GM12875 (cell line): ENCODE measurements at regions not wholly inside any gene's neighbourhood (a gene's known extent, or its start where the extent isn't known, plus 50 kb on each side); places are given as distances from the start of the nearest gene placed in this dataset.
"Not testable (repeated sequence)": the region's sequence is repeated elsewhere in the genome, so short reads cannot be mapped to it uniquely, and the experiment has no call there.

Experiments
- H3K4me3 ChIP-seq: one replicate; pipeline ENCODE4 v1.5.1; 2011; ENCODE audit warnings: low read depth, low read length, control low read depth
- TF ChIP-seq, protein P1 (sequence below): IDR thresholded peaks from 2 replicates; pipeline ENCODE4 v1.5.1; 2011; ENCODE audit warnings: low read depth, mild to moderate bottlenecking, control low read depth, inconsistent platforms, low read length, moderate library complexity, borderline replicate concordance; ENCODE audit not compliant: insufficient read depth

DNA sequence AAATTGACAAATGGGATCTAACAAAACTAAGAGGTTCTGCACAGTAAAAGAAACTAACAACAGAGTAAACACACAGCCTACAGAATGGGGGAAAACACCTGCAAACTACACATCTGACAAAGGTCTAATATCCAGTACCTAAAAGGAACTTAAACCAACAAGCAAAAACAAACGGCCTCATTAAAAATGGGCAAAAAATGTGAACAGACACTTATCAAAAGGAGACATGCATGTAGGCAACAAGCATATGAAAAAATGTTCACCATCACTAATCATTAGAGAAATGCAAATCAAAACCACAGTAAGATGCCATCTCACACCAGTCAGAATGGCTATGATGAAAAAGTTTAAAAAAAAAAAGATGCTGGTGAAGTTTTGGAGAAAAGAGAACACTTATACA lies 197.4 kb downstream of the KBTBD2 start:
- TF ChIP-seq, protein P1, sequence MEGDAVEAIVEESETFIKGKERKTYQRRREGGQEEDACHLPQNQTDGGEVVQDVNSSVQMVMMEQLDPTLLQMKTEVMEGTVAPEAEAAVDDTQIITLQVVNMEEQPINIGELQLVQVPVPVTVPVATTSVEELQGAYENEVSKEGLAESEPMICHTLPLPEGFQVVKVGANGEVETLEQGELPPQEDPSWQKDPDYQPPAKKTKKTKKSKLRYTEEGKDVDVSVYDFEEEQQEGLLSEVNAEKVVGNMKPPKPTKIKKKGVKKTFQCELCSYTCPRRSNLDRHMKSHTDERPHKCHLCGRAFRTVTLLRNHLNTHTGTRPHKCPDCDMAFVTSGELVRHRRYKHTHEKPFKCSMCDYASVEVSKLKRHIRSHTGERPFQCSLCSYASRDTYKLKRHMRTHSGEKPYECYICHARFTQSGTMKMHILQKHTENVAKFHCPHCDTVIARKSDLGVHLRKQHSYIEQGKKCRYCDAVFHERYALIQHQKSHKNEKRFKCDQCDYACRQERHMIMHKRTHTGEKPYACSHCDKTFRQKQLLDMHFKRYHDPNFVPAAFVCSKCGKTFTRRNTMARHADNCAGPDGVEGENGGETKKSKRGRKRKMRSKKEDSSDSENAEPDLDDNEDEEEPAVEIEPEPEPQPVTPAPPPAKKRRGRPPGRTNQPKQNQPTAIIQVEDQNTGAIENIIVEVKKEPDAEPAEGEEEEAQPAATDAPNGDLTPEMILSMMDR = no peak
- H3K4me3 ChIP-seq = no peak overlapping the region

DNA sequence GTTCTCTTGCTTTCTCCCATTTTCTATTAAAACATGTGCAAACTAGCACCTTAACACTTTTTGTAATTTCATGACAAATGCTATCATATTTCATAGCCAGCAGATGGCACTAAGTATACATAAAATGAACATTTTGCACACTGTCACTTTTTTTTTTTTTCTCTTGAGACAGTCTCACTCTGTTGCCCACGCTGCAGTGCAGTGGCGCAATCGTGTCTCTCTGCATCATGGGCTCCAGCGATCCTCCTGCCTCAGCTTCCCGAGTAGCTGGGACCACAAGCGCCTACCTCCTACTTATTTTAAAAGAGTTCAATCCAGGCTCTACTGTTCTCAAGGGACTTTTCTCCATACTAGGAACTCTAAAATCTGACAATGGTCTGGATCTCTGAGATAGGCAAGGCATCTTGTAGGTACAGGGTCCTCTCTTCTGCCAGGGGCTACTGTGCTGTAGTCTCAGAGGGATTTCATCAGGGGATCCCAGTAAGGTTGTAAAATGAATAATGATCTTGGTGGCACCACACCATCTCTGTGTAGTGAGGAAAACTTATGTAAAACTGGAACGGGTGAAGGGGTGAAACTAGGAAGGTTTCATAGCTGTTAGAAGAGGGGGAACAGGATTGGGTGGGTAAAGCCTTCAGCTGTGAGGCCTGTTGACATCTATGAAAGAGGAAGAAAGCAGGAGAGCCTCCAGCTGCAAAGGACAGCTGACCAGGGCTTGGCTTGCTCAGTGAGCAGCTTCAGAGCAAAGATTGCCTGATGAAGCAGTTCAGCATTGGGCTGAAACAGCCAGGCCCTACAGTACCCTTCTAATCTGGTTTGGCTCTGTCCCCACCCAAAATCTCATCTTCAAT lies 196.9 kb downstream of the AVL9 start:
- H3K4me3 ChIP-seq = not testable (repeated sequence)

DNA sequence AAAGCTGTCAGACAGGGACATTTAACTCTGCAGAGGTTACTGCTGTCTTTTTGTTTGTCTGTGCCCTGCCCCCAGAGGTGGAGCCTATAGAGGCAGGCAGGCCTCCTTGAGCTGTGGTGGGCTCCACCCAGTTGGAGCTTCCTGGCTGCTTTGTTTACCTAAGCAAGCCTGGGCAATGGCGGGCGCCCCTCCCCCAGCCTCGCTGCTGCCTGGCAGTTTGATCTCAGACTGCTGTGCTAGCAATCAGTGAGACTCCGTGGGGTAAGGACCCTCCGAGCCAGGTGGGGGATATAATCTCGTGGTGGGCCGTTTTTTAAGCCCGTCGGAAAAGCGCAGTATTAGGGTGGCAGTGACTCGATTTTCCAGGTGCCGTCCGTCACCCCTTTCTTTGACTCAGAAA lies 192.8 kb downstream of the AVL9 start:
- not testable (repeated sequence) for H3K4me3 ChIP-seq

DNA sequence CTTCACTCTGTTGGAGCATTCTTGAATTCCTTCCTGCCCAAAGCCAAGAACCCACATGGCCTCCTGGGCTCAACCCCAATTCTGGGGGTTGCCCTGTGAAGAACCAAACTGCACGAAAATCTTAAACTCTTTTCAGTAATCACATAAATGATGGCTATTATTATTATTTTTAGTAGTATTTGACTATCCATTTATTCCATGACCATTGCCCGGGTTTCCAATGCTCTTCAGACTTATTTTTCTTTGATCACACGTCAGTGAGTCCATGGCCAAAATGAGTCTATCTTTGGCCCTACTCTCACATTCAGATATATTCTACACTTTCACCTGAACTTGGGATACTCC lies 185.9 kb downstream of the AVL9 start:
- TF ChIP-seq, protein P1 = no peak
- H3K4me3 ChIP-seq = no peak overlapping the region

DNA sequence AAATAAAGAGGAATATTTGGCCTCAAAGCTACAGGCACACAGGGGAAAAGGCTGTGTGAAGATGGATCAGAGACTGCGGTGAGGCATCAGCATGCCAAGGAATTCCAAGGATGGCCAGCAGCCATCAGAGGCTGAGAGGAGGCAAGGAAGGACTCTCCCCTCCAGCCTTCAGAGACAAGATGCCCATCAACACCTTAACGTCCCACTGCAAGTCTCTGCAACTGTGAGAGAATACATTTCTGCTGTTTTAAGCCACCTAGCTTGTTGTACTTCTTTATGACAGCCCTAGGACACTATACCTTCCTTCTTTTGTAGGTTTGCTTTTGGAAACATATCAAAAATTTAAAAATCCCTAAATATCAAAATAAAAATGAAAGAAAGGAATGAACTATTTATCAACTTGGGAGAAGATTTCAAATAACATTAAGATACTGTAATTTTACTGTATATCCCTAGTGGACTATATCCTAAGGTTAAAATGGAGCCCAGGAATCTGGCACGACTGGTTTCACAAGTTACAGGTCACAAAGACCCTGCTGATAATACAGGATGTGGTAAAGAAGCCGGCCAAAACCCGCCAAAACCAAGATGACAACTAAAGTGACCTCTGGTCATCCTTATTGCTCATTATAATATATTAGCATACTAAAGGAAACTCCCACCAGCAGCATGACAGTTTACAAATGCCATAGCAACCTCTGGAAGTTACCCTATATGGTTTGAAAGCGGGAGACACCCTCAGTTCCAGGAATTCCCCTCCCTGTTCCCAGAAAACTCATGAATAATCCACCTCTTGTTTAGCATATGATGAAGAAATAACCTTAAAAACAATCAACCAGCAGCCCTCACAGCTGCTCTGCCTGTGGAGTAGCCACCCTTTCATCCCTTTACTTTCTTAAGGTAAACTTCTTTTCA lies 185.2 kb downstream of the AVL9 start:
- H3K4me3 ChIP-seq = no peak overlapping the region
- TF ChIP-seq, protein P1 = no peak

DNA sequence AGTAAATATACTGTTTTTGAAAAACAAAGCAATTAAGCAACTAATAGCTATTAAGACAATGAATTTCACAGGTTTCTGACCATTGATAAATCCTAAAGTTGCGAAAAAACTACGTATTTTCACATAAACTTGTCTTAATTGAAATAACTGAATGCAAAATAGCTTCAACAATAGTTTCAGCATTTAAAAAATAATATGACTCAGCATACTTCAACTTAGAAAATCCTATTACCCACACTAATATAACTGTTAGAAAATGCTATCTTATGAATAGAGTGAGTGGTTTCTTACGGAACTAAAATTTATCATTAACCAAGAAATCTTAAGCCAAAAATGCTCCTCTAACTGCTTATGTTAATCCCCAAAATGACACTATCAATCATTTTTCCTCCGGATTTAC lies 183.9 kb downstream of the AVL9 start:
- no peak overlapping the region for H3K4me3 ChIP-seq
- TF ChIP-seq, protein P1 = no peak

DNA sequence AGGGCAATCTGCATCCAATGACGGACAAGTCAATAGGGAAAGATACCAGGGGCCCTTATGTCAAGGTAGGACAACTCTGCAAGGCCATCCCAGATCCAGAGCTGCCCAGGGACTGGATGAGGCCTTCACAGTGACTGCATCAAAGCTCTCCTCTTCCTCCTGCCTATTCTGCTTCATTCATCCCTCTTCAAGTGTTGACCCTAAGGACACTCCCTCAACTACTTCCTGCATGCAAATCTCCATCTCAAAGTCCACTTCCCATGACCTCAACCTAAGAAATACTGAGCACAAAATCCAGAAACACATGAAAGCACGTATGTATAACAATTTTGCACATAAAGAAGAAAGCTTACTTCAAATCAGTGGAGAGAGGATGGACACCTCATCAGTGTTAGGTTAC lies 182.3 kb downstream of the AVL9 start:
- TF ChIP-seq, protein P1 = no peak
- no peak overlapping the region for H3K4me3 ChIP-seq
